AG04450 (cell line): ENCODE measurements at regions not wholly inside any gene's neighbourhood (a gene's known extent, or its start where the extent isn't known, plus 50 kb on each side); places are given as distances from the start of the nearest gene placed in this dataset.

Experiments used
- CTCF ChIA-PET: fragments of 300-600, 350-600 bp; formaldehyde crosslinking; extraction: SDS; loops from one replicate; lab custom pipeline; 2022; ENCODE audit warnings: antibody characterized with exemption, inconsistent platforms; lab: Charles Lee
- POLR2A ChIA-PET: fragments of 350-600 bp; formaldehyde crosslinking; extraction: SDS; loops from one replicate; lab custom pipeline; 2021; ENCODE audit warnings: antibody characterized with exemption, inconsistent platforms; lab: Yijun Ruan, JAX
- DNase-seq: peaks from one replicate; pipeline ENCODE4 v3.0.0-alpha.2; 2011; ENCODE audit warnings: low read depth, low spot score
- H3K27ac ChIP-seq: one replicate; pipeline ENCODE4 v1.5.1; 2012; ENCODE audit warnings: low read depth, low read length, control low read depth
- H3K27me3 ChIP-seq: one replicate; pipeline ENCODE4 v1.6.0; 2012; ENCODE audit warnings: low read length; ENCODE audit not compliant: control insufficient read depth, insufficient read depth
- H3K4me3 ChIP-seq: 2 replicates; pipeline ENCODE4 v1.5.1; 2011; ENCODE audit warnings: mild to moderate bottlenecking, low read depth, low read length, control low read depth
- H3K9me3 ChIP-seq: 2 replicates; pipeline ENCODE4 v1.5.1; 2012; ENCODE audit warnings: low read length; ENCODE audit not compliant: control insufficient read depth, insufficient read depth
- CTCF ChIP-seq: IDR thresholded peaks from 2 replicates; pipeline ENCODE4 v1.5.1; 2011; ENCODE audit warnings: low read depth, low read length, control low read depth, inconsistent platforms

DNA sequence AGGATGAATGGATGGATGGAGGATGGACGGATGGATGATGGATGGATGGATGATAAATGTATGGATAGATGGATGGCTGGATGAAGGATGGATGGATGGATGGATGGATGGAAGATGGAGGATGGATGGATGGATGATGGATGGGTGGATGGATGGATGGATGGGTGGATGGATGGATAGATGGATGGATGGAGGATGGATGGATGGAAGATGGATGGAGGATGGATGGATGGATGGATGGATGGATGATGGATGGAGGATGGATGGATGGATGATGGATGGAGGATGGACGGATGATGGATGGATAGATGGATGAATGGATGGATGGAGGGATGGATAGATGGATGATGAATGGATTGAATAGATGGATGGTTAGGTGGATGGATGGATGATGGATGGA, 210.6 kb upstream of the IGF1R start:
- DNase-seq: no peak
- ChIA-PET CTCF (interaction anchor here (6.5 kb wide), 1 partner anchor 639 kb away, joined by 69 read pairs; no protein-coding TSS in a partner anchor), POLR2A (no interaction called here)

GRCh38 chr15:98438326-98438725, 210.0 kb upstream of the IGF1R start:
- no peak overlapping the region for H3K27ac ChIP-seq
- TF ChIP-seq CTCF: no peak
- no peaks in the 10 kb centered on the region for H3K9me3 ChIP-seq
- no peaks in the 10 kb centered on the region for H3K27me3 ChIP-seq
- no peak overlapping the region for H3K4me3 ChIP-seq
- DNase-seq: no peak
- POLR2A ChIA-PET: no interaction called here
- CTCF ChIA-PET: interaction anchor here (6.5 kb wide), 1 partner anchor 638 kb away, joined by 69 read pairs; no protein-coding TSS in a partner anchor

More for the DNA sequence above, 210.6 kb upstream of the IGF1R start:
- Histone ChIP-seq H3K27ac (no peak overlapping the region), H3K9me3 (no peaks in the 10 kb centered on the region), H3K27me3 (no peaks in the 10 kb centered on the region), H3K4me3 (no peak overlapping the region)
- no peak for TF ChIP-seq CTCF

- no peak for DNase-seq
- no peak overlapping the region for H3K4me3 ChIP-seq
- no peaks in the 10 kb centered on the region for H3K9me3 ChIP-seq
- no peak for TF ChIP-seq CTCF
- ChIA-PET POLR2A (no interaction called here), CTCF (interaction anchor here (0.9 to 6.5 kb wide), 2 partner anchors 221 to 638 kb away, joined by 3 to 69 read pairs; no protein-coding TSS in a partner anchor)
- H3K27me3 ChIP-seq: no peaks in the 10 kb centered on the region
- H3K27ac ChIP-seq: no peak overlapping the region
These were observed 209.4 kb upstream of the IGF1R start for GRCh38 chr15:98438907-98439306.

- no peak overlapping the region for H3K27ac ChIP-seq
- no peaks in the 10 kb centered on the region for H3K9me3 ChIP-seq
- ChIA-PET CTCF (interaction anchor here (0.9 to 6.5 kb wide), 3 partner anchors 220 to 661 kb away, joined by 3 to 69 read pairs (median 6); no protein-coding TSS in a partner anchor), POLR2A (no interaction called here)
- no peak overlapping the region for H3K4me3 ChIP-seq
- TF ChIP-seq CTCF: no peak
- H3K27me3 ChIP-seq: no peaks in the 10 kb centered on the region
- DNase-seq: no peak
These were observed 208.8 kb upstream of the IGF1R start for GRCh38 chr15:98439523-98439942.

GRCh38 chr15:98440917-98441316, 207.4 kb upstream of the IGF1R start:
- TF ChIP-seq CTCF: no peak
- Histone ChIP-seq H3K4me3 (no peak overlapping the region), H3K9me3 (no peaks in the 10 kb centered on the region), H3K27ac (no peak overlapping the region), H3K27me3 (no peaks in the 10 kb centered on the region)
- CTCF ChIA-PET: interaction anchor here (1.4 to 6.5 kb wide), 4 partner anchors 12 to 660 kb away, joined by 6 to 69 read pairs (median 12); no protein-coding TSS in a partner anchor
- DNase-seq: no peak
- POLR2A ChIA-PET: interaction anchor here (0.6 kb wide), 1 partner anchor 331 kb away, joined by 3 read pairs; no protein-coding TSS in a partner anchor
